ENCODE measurements at regions not wholly inside any gene's neighbourhood (a gene's known extent, or its start where the extent isn't known, plus 50 kb on each side); places are given as distances from the start of the nearest gene placed in this dataset.

DNA sequence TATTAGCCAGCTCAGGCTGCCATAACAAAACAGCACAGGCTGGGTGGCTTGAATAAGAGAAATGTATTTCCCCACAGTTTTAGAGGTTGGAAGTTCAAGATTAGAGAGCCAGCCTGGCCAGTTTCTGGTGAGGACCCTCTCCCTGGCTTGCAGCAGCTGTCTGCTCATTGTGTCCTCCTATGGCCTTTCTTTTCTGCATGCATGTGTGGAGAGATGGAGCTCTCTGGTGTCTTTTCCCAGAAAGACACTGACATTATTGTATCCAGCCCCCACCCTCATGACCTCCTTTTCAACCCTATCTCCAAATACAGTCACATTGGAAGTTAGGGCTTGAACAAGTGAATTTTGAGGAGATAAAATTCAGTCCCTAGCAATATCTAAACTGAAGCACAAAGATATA lies 263.8 kb upstream of the PABPC4L start:
- TF ChIP-seq, protein P1, sequence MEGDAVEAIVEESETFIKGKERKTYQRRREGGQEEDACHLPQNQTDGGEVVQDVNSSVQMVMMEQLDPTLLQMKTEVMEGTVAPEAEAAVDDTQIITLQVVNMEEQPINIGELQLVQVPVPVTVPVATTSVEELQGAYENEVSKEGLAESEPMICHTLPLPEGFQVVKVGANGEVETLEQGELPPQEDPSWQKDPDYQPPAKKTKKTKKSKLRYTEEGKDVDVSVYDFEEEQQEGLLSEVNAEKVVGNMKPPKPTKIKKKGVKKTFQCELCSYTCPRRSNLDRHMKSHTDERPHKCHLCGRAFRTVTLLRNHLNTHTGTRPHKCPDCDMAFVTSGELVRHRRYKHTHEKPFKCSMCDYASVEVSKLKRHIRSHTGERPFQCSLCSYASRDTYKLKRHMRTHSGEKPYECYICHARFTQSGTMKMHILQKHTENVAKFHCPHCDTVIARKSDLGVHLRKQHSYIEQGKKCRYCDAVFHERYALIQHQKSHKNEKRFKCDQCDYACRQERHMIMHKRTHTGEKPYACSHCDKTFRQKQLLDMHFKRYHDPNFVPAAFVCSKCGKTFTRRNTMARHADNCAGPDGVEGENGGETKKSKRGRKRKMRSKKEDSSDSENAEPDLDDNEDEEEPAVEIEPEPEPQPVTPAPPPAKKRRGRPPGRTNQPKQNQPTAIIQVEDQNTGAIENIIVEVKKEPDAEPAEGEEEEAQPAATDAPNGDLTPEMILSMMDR (IDR thresholded peaks at IDR 0.05; ENCODE audit: extremely low read depth, insufficient read depth, missing control alignments): no peak
- in situ Hi-C loops (cut with MboI; ENCODE audit: low pct_unique_long_range_greater_than_20kb, low sequenced_read_pairs, unreplicated experiment): no loop called here

DNA sequence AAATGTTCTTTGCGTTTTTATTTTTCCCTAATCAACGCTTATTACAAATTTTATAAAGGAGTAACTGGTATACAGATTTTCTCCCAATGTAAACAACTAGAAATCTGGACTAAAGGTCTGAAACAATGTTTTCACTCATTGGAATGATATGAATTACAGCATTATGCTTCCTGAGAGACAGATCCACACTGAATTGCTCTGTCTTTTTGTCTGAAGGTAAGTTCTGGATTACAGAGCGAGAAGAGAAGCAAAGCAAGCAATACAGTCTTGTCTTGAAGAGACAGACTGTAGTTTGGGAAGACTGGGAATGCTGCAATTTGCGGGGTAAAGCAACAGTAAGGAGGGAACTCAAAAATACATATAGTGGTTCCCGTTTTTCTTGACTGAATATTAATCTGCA lies 262.2 kb upstream of the PABPC4L start:
- TF ChIP-seq, protein P1 (IDR thresholded peaks at IDR 0.05; ENCODE audit: extremely low read depth, insufficient read depth, missing control alignments): no peak
- in situ Hi-C loops (cut with MboI; ENCODE audit: low pct_unique_long_range_greater_than_20kb, low sequenced_read_pairs, unreplicated experiment): no loop called here
- DNase-seq (ENCODE audit: low spot score): no peak

More for the DNA sequence above, 263.8 kb upstream of the PABPC4L start:
- DNase-seq (ENCODE audit: low spot score): no peak

DNA sequence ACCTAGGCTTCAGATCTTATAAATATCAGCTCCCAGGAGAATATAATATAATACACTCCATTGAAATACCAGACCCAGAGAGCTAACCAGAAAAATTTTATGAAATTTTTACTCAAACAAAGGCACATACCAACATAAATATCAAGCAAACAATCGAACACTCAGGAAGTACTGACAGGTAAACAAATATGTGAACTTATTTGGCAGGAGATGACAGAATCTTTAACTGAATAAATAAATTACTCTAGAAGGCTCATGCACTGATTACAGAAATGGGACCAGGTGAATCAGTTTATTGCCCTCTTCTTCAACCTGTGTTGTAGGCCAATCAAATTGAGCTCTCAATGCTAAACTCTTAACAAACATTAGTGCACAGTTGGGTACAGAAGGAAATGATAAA lies 225.2 kb upstream of the PABPC4L start:
- in situ Hi-C loops (cut with MboI; ENCODE audit: low pct_unique_long_range_greater_than_20kb, low sequenced_read_pairs, unreplicated experiment): no loop called here
- no peak for DNase-seq (ENCODE audit: low spot score)
- TF ChIP-seq, protein P1 (IDR thresholded peaks at IDR 0.05; ENCODE audit: extremely low read depth, insufficient read depth, missing control alignments): no peak

DNA sequence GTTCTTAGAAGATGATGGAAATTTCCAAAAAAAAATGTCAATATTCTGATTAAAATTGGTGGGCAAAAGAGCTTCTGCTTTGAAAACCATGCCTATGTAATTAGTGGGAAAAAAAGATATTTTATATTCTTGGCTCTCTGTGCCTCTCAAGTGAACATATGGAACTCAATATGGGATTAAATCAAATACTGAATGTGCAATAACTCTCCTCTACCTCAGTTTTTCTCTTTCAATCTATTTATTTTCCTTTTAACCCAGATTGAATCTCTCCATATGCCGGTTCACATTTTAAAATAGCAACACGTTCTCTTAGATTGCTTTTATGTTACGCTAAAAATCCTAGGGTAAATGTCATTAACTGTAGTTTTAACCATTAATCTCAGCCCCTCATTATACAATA lies 224.2 kb upstream of the PABPC4L start:
- TF ChIP-seq, protein P1 (IDR thresholded peaks at IDR 0.05; ENCODE audit: extremely low read depth, insufficient read depth, missing control alignments): no peak
- in situ Hi-C loops (cut with MboI; ENCODE audit: low pct_unique_long_range_greater_than_20kb, low sequenced_read_pairs, unreplicated experiment): no loop called here
- DNase-seq (ENCODE audit: low spot score): no peak

DNA sequence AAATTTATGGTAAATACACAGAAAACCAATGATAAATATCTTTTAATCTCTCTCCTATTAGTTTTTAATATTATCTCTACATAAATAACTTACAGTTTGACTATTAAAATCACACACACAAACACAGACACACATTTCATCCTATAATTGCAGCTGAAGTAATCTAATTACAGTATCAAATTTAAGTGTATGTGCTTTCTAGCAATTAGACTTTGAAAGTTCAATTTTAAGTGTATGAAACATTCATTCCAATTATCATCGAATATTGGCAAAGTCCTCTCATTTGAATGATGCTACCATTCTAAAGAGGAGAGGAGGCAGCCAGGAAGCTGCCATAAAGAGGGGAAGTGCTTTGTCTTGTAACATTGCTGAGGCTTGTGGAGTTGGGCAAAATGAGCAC lies 221.2 kb upstream of the PABPC4L start:
- in situ Hi-C loops (cut with MboI; ENCODE audit: low pct_unique_long_range_greater_than_20kb, low sequenced_read_pairs, unreplicated experiment): no loop called here

DNA sequence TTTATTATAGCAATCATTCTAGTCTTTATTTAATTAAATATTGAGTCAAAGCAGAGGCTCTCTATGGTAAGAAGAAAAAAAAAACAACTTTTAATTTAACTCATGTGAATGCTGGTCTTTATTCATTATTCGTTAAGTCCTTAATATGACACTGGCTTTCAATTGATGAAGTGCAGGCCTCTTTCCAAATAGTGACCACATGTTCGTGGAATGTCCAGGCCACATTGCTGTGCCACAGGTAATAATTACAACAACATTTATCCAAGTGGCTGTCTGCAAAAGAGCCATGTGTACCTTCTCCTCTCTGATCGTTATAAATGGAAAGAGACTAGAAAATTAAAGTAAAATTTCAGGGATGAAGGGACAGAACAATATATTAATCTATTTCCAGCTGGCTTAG lies 220.1 kb upstream of the PABPC4L start:
- in situ Hi-C loops (cut with MboI; ENCODE audit: low pct_unique_long_range_greater_than_20kb, low sequenced_read_pairs, unreplicated experiment): no loop called here
- TF ChIP-seq, protein P1 (IDR thresholded peaks at IDR 0.05; ENCODE audit: extremely low read depth, insufficient read depth, missing control alignments): no peak
- no peak for DNase-seq (ENCODE audit: low spot score)

More for the DNA sequence above, 221.2 kb upstream of the PABPC4L start:
- no peak for DNase-seq (ENCODE audit: low spot score)
- TF ChIP-seq, protein P1 (IDR thresholded peaks at IDR 0.05; ENCODE audit: extremely low read depth, insufficient read depth, missing control alignments): no peak

DNA sequence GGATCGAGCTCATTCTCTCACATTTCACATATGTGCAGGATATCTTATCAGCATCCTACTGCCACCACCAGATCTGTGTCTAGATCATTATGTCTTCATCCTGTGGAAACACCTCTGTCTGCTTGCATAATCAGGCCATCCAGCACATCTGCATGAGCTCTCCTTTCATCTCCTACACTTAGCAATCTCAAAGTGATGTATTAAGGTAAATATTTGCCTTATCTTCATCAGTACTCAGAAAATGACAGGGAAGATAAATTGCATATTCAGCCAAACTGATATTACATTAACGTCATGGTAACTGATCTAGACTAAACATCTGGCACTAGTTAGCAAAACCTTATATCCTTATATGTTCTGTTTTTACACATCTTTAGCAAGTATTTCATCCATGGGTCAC lies 207.3 kb upstream of the PABPC4L start:
- in situ Hi-C loops (cut with MboI; ENCODE audit: low pct_unique_long_range_greater_than_20kb, low sequenced_read_pairs, unreplicated experiment): no loop called here
- TF ChIP-seq, protein P1 (IDR thresholded peaks at IDR 0.05; ENCODE audit: extremely low read depth, insufficient read depth, missing control alignments): no peak
- DNase-seq (ENCODE audit: low spot score): no peak
